OCI-LY7 (cell line): ENCODE measurements at regions not wholly inside any gene's neighbourhood (a gene's known extent, or its start where the extent isn't known, plus 50 kb on each side); places are given as distances from the start of the nearest gene placed in this dataset.

Experiments used
- CTCF ChIP-seq: fragments of 200-600 bp; sonication (generic); conservative IDR thresholded peaks from 2 replicates; pipeline ENCODE4 v1.5.1; 2014; ENCODE audit warnings: mild to moderate bottlenecking, antibody characterized with exemption, low read length, moderate library complexity, mixed read lengths
- EZH2phosphoT487 ChIP-seq: fragments of 200-600 bp; sonication (generic); IDR thresholded peaks from 2 replicates; pipeline ENCODE4 v1.6.1; 2018; ENCODE audit warnings: low read depth, borderline replicate concordance, mild to moderate bottlenecking, mixed run types, antibody characterized with exemption, low read length, moderate library complexity, mixed read lengths

GRCh38 chr14:87184180-87184579, 808.8 kb downstream of the GALC start:
- TF ChIP-seq CTCF (no peak), EZH2phosphoT487 (no peak)
